Uterus (tissue), 3 donors: ENCODE measurements at regions not wholly inside any gene's neighbourhood (a gene's known extent, or its start where the extent isn't known, plus 50 kb on each side); places are given as distances from the start of the nearest gene placed in this dataset.

ENCODE experiments used
- DNase-seq, 2 donors: peaks; one replicate each; pipeline ENCODE4 v3.0.0-alpha.2; 2019 to 2020
- H3K27ac ChIP-seq, 2 donors: fragments of 200-600 bp; sonication (generic); 1 replicate in 1 of 2; 2 replicates in 1 of 2; pipeline ENCODE4 v1.5.1; 2016 to 2018
- H3K27me3 ChIP-seq, 2 donors: fragments of 200-600 bp; sonication (generic); one replicate each; pipeline ENCODE4 v1.5.1; 2018 to 2019; ENCODE audit warnings: control low read depth in 1 of 2
- H3K36me3 ChIP-seq, 2 donors: fragments of 200-600 bp; sonication (generic); one replicate each; pipeline ENCODE4 v1.5.1; 2019; ENCODE audit warnings: control low read depth in 1 of 2
- H3K4me1 ChIP-seq, 2 donors: fragments of 200-600 bp; sonication (generic); one replicate each; pipeline ENCODE4 v1.5.1; 2018 to 2019; ENCODE audit warnings: control low read depth in 1 of 2
- H3K4me3 ChIP-seq, 2 donors: fragments of 200-600 bp; sonication (generic); 1 replicate in 1 of 2; 2 replicates in 1 of 2; pipeline ENCODE4 v1.5.1; 2018 to 2019; ENCODE audit warnings: mild to moderate bottlenecking in 1 of 2
- H3K9me3 ChIP-seq, 2 donors: fragments of 200-600 bp; sonication (generic); one replicate each; pipeline ENCODE4 v1.5.1; 2019; ENCODE audit warnings: control low read depth in 1 of 2
- POLR2A ChIP-seq, 2 donors: fragments of 450-650 bp; IDR thresholded peaks; one replicate each; pipeline ENCODE4 v1.6.1; 2016; ENCODE audit warnings: antibody characterized with exemption in 2 of 2, mild to moderate bottlenecking in 1 of 2, moderate library complexity in 1 of 2
- intact Hi-C: fragments of 100-400 bp; cut with DNase I; formaldehyde crosslinking; loops from one replicate; pipeline ENCODE4 v1.15.1; 2023; ENCODE audit warnings: low total_unique reads
- TF ChIP-seq, protein P1 (sequence below), 4 experiments: fragments of 200-600 bp in 2 of 4; fragments of 450-650 bp in 2 of 4; sonication (generic) in 2 of 4; IDR thresholded peaks; one replicate each; pipeline ENCODE4 v1.5.1; 2016 to 2019; ENCODE audit warnings: antibody characterized with exemption in 4 of 4, mild to moderate bottlenecking in 2 of 4, moderate library complexity in 1 of 4
- donor health status: DM: yes; HTN: yes; CAD: no.

- Histone ChIP-seq H3K9me3 (no peaks in the 10 kb centered on the region), H3K27ac (no peak overlapping the region), H3K4me3 (no peak overlapping the region), H3K27me3 (no peaks in the 10 kb centered on the region), H3K4me1 (no peaks in the 10 kb centered on the region), H3K36me3 (no peaks in the 10 kb centered on the region)
- no peak for TF ChIP-seq POLR2A (IDR thresholded peaks at IDR 0.05)
- TF ChIP-seq, protein P1, sequence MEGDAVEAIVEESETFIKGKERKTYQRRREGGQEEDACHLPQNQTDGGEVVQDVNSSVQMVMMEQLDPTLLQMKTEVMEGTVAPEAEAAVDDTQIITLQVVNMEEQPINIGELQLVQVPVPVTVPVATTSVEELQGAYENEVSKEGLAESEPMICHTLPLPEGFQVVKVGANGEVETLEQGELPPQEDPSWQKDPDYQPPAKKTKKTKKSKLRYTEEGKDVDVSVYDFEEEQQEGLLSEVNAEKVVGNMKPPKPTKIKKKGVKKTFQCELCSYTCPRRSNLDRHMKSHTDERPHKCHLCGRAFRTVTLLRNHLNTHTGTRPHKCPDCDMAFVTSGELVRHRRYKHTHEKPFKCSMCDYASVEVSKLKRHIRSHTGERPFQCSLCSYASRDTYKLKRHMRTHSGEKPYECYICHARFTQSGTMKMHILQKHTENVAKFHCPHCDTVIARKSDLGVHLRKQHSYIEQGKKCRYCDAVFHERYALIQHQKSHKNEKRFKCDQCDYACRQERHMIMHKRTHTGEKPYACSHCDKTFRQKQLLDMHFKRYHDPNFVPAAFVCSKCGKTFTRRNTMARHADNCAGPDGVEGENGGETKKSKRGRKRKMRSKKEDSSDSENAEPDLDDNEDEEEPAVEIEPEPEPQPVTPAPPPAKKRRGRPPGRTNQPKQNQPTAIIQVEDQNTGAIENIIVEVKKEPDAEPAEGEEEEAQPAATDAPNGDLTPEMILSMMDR (IDR thresholded peaks at IDR 0.05) = no peak
- no peak for DNase-seq
- intact Hi-C loops = no loop called here
These were observed 111.5 kb upstream of the GLI2 start for GRCh38 chr2:120624061-120624737.

GRCh38 chr2:120624738-120625446 is 110.8 kb upstream of the GLI2 start:
- no peak for DNase-seq
- intact Hi-C loops = no loop called here
- no peaks in the 10 kb centered on the region for H3K9me3 ChIP-seq
- no peaks in the 10 kb centered on the region for H3K27me3 ChIP-seq
- no peak for TF ChIP-seq POLR2A (IDR thresholded peaks at IDR 0.05)
- TF ChIP-seq, protein P1 (IDR thresholded peaks at IDR 0.05) = no peak
- H3K36me3 ChIP-seq = no peaks in the 10 kb centered on the region
- H3K27ac ChIP-seq = no peak overlapping the region
- no peaks in the 10 kb centered on the region for H3K4me1 ChIP-seq
- no peak overlapping the region for H3K4me3 ChIP-seq

DNA sequence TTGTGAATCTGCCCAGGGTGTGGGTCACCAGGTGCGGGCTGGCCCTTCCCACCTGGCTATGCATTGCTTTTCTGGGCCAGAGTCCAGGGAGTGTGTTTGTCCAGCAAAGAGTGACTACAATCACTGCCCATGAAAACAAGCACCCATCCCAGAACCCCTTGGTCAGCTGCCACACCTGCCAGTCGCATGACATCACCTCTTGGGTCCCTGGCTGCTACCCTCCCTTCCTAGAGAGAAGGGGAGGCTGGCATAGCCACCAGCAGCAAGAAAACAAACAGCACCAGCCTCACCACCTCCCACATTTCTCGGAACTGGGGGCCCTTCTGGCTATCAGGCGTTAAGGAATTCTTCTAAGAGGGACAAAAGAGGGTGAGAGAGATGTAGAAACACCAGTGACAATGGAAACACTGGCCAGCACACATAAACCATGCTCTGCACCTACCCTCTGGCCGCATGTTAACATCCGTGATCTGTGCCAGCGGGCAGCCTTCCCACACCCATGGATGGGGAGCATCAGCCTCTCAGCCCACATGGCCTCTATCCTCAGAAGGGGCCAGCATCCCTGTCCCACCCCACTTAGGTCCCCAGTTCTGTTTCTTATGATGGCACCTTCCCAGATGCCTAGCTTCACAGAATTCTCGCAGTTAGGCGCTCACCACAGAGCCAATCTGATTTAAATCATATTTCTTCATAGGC is 109.7 kb upstream of the GLI2 start:
- Histone ChIP-seq H3K27me3 (no peaks in the 10 kb centered on the region), H3K4me3 (no peak overlapping the region), H3K27ac (no peak overlapping the region), H3K4me1 (no peaks in the 10 kb centered on the region), H3K36me3 (no peaks in the 10 kb centered on the region), H3K9me3 (no peaks in the 10 kb centered on the region)
- DNase-seq = no peak
- no peak for TF ChIP-seq POLR2A (IDR thresholded peaks at IDR 0.05)
- TF ChIP-seq, protein P1 (IDR thresholded peaks at IDR 0.05) = no peak
- intact Hi-C loops = no loop called here

DNA sequence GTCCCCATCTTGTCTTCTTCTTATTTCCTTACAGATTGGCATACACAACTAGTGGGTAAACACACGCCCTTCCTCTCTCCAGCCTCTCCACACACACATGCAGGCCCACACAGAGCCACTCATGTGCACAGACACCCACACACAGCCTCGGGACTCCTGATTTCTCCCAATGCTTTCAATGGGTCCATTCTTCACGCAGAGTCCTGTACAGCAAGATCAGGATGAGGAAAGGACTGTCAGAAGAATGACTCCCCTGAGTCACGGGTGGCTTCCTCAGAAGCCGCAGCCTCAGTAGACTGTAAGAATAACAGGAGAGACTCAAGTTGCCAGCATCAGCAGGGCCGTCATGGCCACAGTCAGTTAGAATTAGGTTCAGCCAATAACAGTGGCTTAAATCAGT is 109.1 kb upstream of the GLI2 start:
- Histone ChIP-seq H3K9me3 (no peaks in the 10 kb centered on the region), H3K27ac (no peak overlapping the region), H3K4me1 (no peaks in the 10 kb centered on the region), H3K36me3 (no peaks in the 10 kb centered on the region), H3K4me3 (no peak overlapping the region), H3K27me3 (no peaks in the 10 kb centered on the region)
- intact Hi-C loops = no loop called here
- TF ChIP-seq POLR2A (IDR thresholded peaks at IDR 0.05) = no peak
- TF ChIP-seq, protein P1 (IDR thresholded peaks at IDR 0.05) = no peak
- DNase-seq = no peak

DNA sequence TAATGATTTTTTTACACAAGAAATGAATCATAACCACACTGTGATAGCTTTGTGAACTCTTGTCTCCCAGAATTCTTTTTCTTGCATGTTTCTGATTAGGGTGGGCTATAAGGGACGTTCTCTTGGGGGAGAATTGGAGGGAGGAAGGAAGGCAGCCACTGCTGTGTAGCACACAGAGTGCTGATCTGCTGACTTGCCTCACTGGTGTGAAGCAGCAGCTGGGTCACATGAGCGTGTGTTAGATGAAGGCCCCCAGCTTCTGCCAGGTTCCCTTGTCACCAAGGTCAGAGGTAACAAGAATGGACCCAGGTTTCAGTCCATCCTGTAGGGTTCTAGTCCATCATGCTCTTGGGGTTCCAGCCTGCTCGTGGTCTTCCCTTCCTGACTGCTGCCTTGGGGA is 107.4 kb upstream of the GLI2 start:
- Histone ChIP-seq H3K4me3 (no peak overlapping the region), H3K27ac (no peak overlapping the region), H3K36me3 (no peaks in the 10 kb centered on the region), H3K9me3 (no peaks in the 10 kb centered on the region), H3K27me3 (no peaks in the 10 kb centered on the region), H3K4me1 (no peaks in the 10 kb centered on the region)
- intact Hi-C loops = no loop called here
- TF ChIP-seq, protein P1 (IDR thresholded peaks at IDR 0.05) = no peak
- no peak for TF ChIP-seq POLR2A (IDR thresholded peaks at IDR 0.05)
- no peak for DNase-seq
